ENCODE measurements at regions not wholly inside any gene's neighbourhood (a gene's known extent, or its start where the extent isn't known, plus 50 kb on each side); places are given as distances from the start of the nearest gene placed in this dataset.

DNA sequence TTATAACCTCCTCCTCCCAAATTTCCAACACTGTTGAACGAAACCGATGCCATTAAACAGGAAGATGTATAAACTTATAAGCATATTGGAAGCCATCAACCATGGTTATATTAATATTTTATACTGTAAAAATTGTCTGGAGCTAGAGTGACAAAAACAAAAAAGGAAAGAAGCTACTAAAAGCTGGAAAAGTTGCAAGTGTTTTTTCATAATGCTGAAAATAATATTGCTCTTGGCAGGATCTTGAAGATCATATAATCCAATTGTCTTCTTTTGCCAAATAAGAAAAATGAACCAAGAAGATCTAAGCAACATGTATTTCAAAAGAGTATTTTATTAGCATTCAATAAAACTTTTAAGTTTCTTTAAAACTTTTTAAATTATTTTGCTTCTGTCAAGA, 268.9 kb upstream of the HSF2 start:
- no peak for TF ChIP-seq ZNF530 (CRISPR knock-in tag; IDR thresholded peaks at IDR 0.05; ENCODE audit: low read depth)
- no peak for TF ChIP-seq HHEX (CRISPR knock-in tag; IDR thresholded peaks at IDR 0.05)
- TF ChIP-seq EED (CRISPR knock-in tag; IDR thresholded peaks at IDR 0.05): no peak
- no peak for TF ChIP-seq ZNF766 (CRISPR knock-in tag; IDR thresholded peaks at IDR 0.05; ENCODE audit: borderline replicate concordance)
- no peak for TF ChIP-seq NFYB (CRISPR knock-in tag; IDR thresholded peaks at IDR 0.05)
- no peak for TF ChIP-seq ZNF274 (CRISPR knock-in tag; IDR thresholded peaks at IDR 0.05)
- TF ChIP-seq, protein P1, sequence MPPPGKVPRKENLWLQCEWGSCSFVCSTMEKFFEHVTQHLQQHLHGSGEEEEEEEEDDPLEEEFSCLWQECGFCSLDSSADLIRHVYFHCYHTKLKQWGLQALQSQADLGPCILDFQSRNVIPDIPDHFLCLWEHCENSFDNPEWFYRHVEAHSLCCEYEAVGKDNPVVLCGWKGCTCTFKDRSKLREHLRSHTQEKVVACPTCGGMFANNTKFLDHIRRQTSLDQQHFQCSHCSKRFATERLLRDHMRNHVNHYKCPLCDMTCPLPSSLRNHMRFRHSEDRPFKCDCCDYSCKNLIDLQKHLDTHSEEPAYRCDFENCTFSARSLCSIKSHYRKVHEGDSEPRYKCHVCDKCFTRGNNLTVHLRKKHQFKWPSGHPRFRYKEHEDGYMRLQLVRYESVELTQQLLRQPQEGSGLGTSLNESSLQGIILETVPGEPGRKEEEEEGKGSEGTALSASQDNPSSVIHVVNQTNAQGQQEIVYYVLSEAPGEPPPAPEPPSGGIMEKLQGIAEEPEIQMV (CRISPR knock-in tag; IDR thresholded peaks at IDR 0.05; ENCODE audit: low read depth): no peak
